ENCODE measurements at regions not wholly inside any gene's neighbourhood (a gene's known extent, or its start where the extent isn't known, plus 50 kb on each side); places are given as distances from the start of the nearest gene placed in this dataset.

- no peak for DNase-seq
Observed at GRCh38 chr2:129439406-129440302, 539.8 kb upstream of the RAB6C start.

DNA sequence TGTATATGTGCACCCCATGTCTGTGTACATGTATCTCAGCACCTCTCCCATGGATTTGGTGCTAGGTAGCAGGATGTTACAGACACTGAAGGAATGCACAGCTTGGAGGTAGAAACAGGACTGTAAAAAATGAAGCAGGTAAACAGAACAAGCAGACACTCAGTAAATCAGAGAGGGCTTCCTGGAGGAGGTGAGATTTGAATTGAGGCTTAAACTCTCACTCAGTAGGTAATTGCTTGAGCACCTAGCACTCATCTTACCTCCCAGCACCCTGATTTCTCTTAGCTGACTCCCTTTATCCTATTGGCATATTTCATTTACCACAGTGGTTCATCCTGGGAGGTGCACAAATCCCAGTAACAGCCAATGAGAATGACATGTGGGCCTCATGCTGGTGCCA lies 537.9 kb upstream of the RAB6C start:
- no peak for DNase-seq

GRCh38 chr2:129443235-129443864 lies 536.1 kb upstream of the RAB6C start:
- no peak for DNase-seq

DNA sequence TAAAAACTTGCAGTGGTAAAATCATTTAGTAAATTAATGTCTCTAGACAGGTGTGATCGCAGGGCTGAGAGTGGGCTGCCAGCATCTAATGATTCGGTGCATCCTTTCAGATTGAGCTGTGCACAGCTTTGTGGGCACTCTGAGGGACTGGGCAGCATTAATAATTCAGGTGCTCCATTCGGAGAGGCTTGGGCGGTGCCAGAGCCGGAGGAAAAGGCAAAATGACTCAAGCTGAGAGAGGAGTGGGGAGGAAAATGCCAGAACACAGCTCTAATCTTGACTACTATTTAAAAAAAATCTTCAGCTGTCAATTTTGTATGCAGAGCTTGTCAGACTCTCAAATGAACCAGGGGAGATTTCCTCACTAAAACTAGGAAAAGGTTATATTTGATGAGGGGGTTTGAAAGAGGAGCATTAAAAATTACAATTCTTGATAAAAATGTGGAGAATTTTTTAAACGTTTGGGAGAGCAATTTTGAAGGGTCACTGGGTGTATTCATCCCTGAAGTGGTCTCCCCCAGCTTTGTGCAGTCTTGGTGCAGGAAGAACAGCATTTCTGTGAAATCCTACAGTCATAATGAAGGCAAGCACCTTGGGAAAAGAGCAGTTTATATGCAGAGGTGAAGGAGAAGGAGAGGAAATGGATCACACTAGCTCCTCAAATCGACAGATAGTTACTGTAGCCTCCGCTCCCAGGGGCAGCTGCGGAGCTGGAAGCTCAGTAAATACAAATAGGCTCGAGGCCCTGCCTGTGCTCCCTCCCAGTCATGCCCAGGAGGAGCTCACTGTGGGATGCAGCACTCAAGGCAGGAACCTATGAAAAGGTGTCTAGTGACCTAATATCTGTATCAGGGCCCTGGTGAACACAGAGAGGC lies 535.4 kb upstream of the RAB6C start:
- DNase-seq = no peak

DNA sequence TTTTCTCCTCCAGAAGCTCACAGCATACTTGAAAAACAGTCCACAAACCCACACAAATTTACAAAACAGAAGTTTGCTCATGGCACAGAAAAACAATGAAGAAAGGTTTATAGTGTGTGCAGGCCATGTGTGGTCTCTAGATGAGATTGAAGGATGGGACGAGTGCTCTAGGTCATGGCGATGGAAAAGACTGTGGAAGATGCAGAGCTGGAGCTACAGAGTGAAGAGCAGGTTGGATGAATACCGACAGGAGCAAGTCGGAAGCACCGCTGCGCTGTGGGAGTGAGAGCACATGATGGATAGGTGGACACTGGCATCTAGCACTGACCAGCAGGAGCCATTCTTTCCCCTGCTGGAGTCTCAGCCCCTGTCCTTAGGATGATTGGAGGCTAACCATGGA lies 534.7 kb upstream of the RAB6C start:
- no peak for DNase-seq

GRCh38 chr2:129456691-129457090 lies 522.8 kb upstream of the RAB6C start:
- no peak for DNase-seq

DNA sequence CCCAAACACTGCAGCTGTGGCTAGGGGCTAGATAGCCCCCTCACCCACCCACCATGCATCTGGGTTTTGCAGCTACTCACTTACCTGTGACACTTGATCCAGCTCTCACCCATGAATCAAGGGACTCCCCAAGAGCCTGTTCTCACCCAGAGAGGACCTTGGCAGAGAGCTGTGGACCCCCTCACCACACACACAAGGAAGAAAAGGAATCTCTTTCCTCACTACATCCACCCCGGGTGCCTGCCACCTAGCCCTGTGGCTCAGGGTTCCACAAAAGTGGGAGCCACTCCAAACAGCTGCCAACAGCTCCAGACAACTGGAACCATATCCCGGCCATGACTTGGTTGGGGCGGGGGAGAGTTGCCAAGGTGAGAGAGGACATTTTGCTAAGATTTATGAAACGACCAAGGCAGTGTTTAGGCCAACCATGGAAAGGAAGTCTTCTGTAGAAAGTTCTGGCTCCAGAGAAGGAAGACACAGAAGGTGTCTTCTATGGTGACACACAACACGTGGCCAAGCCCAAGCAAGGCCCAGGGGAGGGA lies 522.1 kb upstream of the RAB6C start:
- DNase-seq = no peak

DNA sequence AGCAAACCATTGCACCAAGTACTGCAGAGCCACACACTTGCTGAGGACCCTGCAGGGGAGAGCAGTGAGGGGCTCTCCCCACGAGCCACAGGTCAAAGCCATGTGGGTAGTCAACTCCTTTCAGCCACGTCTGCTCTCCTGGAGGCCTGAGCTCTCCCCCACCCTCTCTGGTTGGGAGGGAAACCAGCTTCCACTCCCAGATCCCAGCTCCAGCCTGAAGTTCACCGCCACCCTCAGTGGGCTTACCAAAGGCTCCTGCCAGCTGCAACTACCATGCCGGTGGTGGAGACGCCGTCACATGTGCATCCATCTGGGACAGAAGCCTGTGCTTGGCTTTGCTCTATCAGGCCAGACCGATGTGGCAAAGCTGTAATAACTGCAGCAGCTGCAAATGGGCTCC lies 521.5 kb upstream of the RAB6C start:
- no peak for DNase-seq

GRCh38 chr2:129458436-129458835 lies 521.0 kb upstream of the RAB6C start:
- no peak for DNase-seq

DNA sequence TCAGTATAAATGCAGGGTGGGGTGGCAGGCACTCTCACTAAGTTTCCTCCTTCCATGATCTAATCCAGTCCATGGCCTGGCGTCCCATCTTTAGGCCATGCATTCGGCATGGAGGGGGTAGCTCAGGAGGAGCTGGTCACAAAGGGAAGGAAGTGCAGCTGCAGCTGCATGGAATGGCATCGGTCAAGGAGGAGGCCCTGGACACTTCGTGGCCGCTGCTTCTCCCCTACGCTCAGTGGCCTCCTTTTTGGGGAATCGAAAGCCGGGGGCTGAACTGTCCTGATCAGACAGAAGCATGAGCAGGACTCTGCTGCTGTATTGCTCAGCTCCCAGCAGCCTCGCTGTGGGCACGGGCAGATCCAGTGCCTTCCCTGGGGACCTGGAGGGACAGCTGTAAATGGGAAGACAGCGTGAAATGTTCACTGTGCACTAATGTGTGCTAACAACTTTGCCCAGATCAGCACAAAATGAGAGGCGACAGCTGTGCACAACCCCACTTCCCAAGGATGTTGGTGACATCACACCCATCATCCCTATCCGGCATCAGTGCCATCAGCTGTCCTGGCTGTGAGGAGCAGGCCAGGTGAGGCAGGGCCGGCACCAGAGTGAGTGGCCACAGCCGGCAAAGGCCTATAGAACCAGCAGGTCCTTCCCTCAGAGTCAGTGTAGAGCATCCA lies 520.1 kb upstream of the RAB6C start:
- no peak for DNase-seq

DNA sequence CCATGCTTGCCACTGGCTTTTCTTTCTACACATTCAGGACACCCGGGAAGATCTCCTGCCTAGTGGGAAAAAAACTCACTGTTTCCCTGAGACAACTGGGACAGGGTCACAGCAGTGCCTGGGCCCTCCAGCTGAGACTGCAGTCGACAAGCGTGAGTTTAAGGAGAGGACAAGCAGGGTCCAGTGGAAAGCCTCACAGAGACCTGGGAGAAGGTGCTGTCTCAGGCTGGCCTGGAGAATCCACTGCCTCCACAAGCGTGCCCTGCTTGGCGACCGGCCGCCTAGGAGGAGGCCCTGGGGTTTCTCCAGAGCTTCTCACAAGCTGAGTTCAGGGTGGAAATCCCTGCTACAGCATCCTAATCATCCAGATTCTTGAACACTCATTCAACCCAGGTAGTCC lies 519.6 kb upstream of the RAB6C start:
- no peak for DNase-seq

DNA sequence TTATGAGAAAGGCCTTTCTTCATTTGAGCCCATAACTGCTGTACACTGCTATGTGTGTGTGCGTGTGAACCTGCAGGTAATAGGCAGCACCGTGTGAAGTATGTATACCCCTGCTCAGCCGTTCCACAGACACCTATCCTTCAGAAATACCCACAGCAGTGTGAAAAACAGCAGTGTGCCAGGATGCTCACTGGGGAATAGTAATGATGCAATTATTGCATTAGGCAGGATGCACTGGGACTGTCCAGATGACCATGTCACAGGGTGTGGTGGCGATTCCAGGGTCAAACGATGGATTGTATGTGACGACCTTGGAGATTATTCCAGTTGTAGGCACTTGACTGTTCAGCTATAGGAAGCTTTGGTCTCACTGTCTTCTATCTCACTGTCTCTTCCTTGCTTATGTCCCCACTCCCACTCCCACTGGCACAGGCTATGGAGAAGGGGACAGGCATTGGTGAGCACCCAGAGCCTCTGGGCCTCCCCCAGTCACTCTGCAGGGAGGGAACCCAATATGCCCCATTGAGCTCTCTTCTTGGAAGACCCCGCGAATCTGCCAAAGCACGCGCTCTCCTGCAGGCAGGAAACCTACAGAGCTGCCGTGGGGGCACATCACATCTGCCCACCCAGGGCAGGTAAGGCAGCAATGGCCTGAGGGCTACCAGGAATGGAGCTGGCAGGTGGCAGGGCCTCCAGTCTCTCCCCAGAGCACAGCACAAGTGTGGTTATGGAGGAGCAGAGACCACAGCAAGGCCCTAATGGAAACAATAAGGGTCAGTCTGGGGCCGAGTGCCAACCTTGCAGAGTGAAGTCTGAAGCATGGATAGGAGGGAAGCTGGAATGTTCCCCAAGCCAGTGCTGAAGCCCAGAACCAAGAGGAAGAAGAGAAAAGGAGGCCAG lies 518.9 kb upstream of the RAB6C start:
- DNase-seq = no peak

GRCh38 chr2:129462349-129462748 lies 517.1 kb upstream of the RAB6C start:
- DNase-seq = no peak

DNA sequence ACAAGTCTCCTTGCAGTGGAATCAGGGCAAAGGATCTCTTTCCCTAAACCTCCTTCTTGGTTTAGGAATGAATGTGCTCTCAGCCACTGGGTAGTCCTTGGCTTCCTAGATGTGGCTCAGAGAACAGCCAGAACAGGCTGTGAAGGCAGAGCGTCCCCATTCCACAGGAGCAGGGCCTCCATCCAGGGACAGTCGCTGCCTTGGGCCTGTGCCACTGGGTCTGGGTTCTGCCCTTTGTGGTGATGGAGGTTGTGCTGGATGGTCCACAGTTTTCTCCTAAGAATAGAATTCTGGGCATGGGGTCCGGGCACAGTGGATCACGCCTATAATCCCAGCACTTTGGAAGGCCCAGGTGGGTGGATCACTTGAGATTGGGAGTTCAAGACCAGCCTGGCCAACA lies 516.5 kb upstream of the RAB6C start:
- DNase-seq = no peak

DNA sequence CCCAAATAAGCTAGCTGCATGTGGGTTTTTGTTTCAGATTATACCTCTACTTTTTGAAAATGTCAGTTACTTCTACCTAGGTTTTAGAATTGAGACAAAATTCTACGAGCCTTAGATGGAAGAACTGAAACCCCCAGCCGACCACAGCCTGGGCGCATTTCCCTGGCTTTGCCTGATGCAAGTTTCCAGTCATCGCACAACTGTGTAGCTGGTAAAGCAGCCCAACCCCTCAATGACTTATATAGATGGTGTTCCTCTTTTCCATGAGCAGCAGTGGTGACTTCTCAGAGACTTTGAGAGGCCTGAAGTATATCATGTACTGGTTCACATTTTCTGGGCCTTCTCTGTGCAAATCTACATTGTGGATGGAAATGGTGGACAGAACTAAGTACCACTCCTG lies 515.4 kb upstream of the RAB6C start:
- no peak for DNase-seq

DNA sequence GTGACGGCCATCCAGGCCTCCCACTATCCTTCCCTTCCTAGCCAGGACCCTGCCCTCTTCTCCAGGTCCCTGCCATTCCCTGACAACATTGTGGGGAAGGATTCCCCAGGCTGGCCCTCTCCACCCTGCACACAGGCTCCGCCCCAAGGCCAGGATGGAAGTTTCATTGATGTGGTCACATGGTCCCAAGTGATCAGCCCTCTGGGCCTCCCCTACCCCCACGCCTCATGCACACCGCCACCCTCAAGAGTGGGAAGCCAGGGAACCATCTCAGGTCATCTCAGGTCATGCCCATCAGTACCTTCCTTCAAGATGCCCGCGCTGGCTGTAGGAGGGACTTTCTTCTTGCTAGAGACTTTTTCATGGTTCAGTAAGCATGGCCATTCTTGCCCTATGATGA lies 514.8 kb upstream of the RAB6C start:
- no peak for DNase-seq

DNA sequence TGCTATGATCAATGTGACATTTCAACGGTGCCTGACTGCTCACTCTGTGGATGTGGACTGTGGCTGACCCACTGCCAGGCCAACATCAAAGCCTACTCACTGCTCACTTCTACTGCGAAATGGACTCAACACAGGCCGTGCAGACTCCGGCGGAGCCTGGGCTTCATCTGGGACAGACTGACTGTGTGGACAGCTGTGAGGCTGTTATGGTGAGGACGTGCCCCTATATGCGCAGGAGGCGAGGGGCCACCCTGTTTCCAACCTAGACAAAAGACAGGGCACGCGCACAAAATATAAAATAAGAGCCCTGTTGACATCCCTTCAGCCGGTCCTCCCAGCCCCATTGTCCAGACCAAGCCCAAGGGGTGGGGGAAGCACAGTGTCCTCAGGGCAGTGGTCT lies 514.4 kb upstream of the RAB6C start:
- DNase-seq = no peak

DNA sequence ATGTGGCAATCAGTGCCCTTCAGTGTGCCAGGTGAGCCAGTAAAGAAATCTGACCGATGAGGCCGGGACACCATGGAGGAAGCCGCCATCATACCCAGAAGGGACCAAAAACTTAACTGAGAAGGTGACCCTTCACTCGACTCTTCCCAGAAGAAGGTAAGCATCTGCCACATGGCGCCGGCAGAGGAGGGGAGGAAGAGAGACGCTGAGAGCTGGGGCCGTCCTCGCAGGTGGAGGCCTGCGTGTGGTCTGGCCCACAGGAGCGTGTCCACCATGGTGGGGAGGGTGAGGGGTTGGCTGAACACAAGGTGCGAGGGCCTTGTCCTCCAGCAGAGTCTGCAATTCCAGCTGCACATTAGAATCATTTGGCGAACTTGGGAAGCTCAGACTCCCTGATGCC lies 513.1 kb upstream of the RAB6C start:
- DNase-seq = no peak

DNA sequence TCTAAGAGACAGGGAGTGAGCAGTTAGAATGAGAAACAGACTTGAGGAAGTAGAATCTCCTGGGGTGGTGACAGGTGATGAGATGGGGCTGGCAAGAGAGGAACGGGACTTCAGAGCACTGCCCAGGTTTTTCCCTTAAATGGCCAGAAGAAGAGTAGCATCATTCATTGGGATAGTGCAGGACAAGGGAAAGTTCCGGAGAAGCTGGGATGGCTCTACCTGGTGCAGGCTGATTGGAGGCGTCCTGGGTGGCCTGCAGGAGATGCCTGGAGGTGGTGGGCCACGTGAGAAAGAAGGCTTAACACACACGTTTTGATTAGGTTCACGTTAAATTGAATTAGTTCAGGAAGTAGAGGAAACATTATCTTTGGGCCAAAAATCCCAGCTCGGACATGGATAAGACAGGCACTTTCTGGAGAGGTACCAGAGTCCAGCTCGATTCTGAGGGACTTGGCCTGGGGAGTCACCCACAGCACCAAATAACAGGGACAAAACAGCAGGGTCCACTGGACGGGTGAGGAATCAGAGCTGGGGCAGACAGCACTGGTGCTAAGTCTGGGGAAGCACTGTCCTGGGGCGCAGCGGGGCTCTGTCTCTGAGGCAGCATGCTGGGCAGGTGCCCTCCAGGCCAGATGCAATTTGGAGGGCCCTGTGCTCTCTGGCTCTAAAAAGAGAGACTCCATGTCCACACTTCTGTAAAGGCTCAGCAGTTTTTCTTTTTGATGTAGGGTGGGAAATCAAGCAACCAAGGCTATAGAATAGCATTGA lies 512.3 kb upstream of the RAB6C start:
- DNase-seq = no peak

- no peak for DNase-seq
Observed at GRCh38 chr2:129467941-129468340, 511.5 kb upstream of the RAB6C start.

DNA sequence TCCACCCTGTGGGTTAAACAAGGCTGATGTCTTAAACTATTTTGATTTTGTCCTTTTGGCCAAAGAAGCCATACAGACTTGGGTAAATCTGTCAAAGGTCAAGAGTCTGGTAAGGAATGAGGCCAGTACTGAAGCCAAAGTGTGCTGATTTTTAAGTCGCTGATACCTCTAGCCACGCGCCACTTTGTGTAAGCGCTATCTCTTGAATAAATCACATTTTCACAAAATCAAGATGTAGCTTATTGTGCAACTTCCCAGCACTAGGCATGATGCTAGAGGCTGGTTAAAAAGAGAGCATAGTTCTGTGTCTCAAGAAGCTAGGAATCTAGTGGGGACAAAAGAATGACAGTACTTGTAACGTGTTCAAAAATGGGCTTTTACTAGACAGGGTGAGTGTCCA lies 510.6 kb upstream of the RAB6C start:
- DNase-seq = no peak

Measured in activated CD8-positive, alpha-beta memory T cell treated with anti-CD3 and anti-CD28 coated beads, Interleukin-2, amount 50 U/mL, for 48 hours (primary cell).